H1 (cell line): ENCODE measurements at regions not wholly inside any gene's neighbourhood (a gene's known extent, or its start where the extent isn't known, plus 50 kb on each side); places are given as distances from the start of the nearest gene placed in this dataset.
A peak's percentile ranks its signal among the peaks of the same experiment; 100 is the strongest.

ENCODE experiments used
- CTCF ChIA-PET: fragments of 300-600 bp; sonication (Branson Sonifier 250); formaldehyde crosslinking; loops from one replicate; lab custom pipeline; 2021; ENCODE audit not compliant: partially characterized antibody; lab: Charles Lee
- POLR2A ChIA-PET: fragments of 300-600 bp; sonication (Branson Sonifier 250); formaldehyde crosslinking; loops from one replicate; lab custom pipeline; 2021; ENCODE audit warnings: inconsistent platforms; ENCODE audit not compliant: partially characterized antibody; lab: Charles Lee
- DNase-seq, 2 experiments: peaks; one replicate each; pipeline versions ENCODE4 v3.0.0 to v3.0.0-alpha.2; 2010 to 2022; ENCODE audit warnings: low spot score in 2 of 2, low read depth in 1 of 2, mixed read lengths in 1 of 2
- FAIRE-seq: peaks from 2 replicates; lab custom pipeline; 2011; peaks lifted over from hg19 to GRCh38; lab: Jason Lieb, UNC
- H2AFZ ChIP-seq: 2 replicates; pipeline ENCODE4 v1.8.1; 2012; ENCODE audit warnings: low read length, inconsistent platforms
- H2AK5ac ChIP-seq: 2 replicates; pipeline ENCODE4 v1.6.1; 2013; ENCODE audit warnings: low read depth, low read length
- H2BK120ac ChIP-seq: replicated peaks from 2 replicates; pipeline ENCODE3; 2013; ENCODE audit warnings: low read depth, low read length, inconsistent platforms
- H2BK12ac ChIP-seq: 2 replicates; pipeline ENCODE4 v1.6.1; 2013; ENCODE audit warnings: low read depth, low read length
- H2BK15ac ChIP-seq: 2 replicates; pipeline ENCODE4 v1.6.1; 2013; ENCODE audit warnings: low read length
- H2BK20ac ChIP-seq: 2 replicates; pipeline ENCODE4 v1.6.1; 2013; ENCODE audit warnings: low read length
- H2BK5ac ChIP-seq: 2 replicates; pipeline ENCODE4 v1.6.1; 2013; ENCODE audit warnings: low read depth, low read length
- H3K14ac ChIP-seq: 2 replicates; pipeline ENCODE4 v1.6.1; 2013; ENCODE audit warnings: inconsistent platforms; ENCODE audit not compliant: insufficient read length
- H3K18ac ChIP-seq: 2 replicates; pipeline ENCODE4 v1.6.1; 2013; ENCODE audit warnings: low read length; ENCODE audit errors: extremely low read depth
- H3K23ac ChIP-seq: 2 replicates; pipeline ENCODE4 v1.6.1; 2013; ENCODE audit warnings: inconsistent platforms; ENCODE audit not compliant: insufficient read length
- H3K23me2 ChIP-seq: 2 replicates; pipeline ENCODE4 v1.6.1; 2013; ENCODE audit warnings: low read depth, low read length
- H3K27ac ChIP-seq: 2 replicates; pipeline ENCODE4 v1.6.1; 2011; ENCODE audit warnings: low read depth, low read length, inconsistent platforms
- H3K27me3 ChIP-seq, 4 experiments: replicated peaks in 1 of 4; 1 replicate in 1 of 4; 2 replicates in 3 of 4; pipeline versions ENCODE4 v1.6.1 to v1.8.1; 2011 to 2013; ENCODE audit warnings: low read length in 3 of 4, mild to moderate bottlenecking in 3 of 4, inconsistent platforms in 2 of 4, mixed read lengths in 2 of 4, moderate library complexity in 1 of 4; ENCODE audit not compliant: control insufficient read depth in 3 of 4, insufficient read depth in 3 of 4; ENCODE audit errors: extremely low read depth in 1 of 4
- H3K36me3 ChIP-seq, 4 experiments: 2 replicates each; pipeline versions ENCODE4 v1.6.1 to v1.8.1; 2011 to 2013; ENCODE audit warnings: mild to moderate bottlenecking in 4 of 4, low read length in 3 of 4, moderate library complexity in 2 of 4, control low read depth in 1 of 4, inconsistent platforms in 1 of 4; ENCODE audit not compliant: insufficient read depth in 4 of 4, control insufficient read depth in 2 of 4
- H3K4ac ChIP-seq: replicated peaks from 2 replicates; pipeline ENCODE3; 2013; ENCODE audit warnings: low read length, low read depth, mixed read lengths, inconsistent platforms; ENCODE audit not compliant: insufficient read length
- H3K4me1 ChIP-seq, 4 experiments: replicated peaks in 1 of 4; 1 replicate in 1 of 4; 2 replicates in 3 of 4; pipeline versions ENCODE4 v1.6.1 to v1.8.1; 2011 to 2013; ENCODE audit warnings: low read length in 3 of 4, inconsistent platforms in 2 of 4, mixed read lengths in 1 of 4; ENCODE audit not compliant: insufficient read depth in 4 of 4, control insufficient read depth in 3 of 4
- H3K4me2 ChIP-seq, 2 experiments: 2 replicates each; pipeline versions ENCODE4 v1.6.1 to v1.8.1; 2011 to 2013; ENCODE audit warnings: low read depth in 2 of 2, low read length in 2 of 2, control low read depth in 1 of 2, inconsistent platforms in 1 of 2, mild to moderate bottlenecking in 1 of 2; ENCODE audit not compliant: insufficient read depth in 1 of 2
- H3K4me3 ChIP-seq, 4 experiments: fragments of 200-600, 300-600 bp in 1 of 4; sonication (generic), shearing (Covaris generic), sonication (Bioruptor Twin) in 1 of 4; 2 replicates each; pipeline versions ENCODE4 v1.5.1 to v1.8.1; 2011 to 2016; ENCODE audit warnings: low read length in 4 of 4, low read depth in 3 of 4, control low read depth in 2 of 4, inconsistent platforms in 2 of 4, mild to moderate bottlenecking in 2 of 4, mixed read lengths in 1 of 4, moderate library complexity in 1 of 4; ENCODE audit not compliant: insufficient read depth in 2 of 4; ENCODE audit errors: extremely low read depth in 1 of 4
- H3K56ac ChIP-seq: replicated peaks from 2 replicates; pipeline ENCODE3; 2013; ENCODE audit warnings: low read depth, mild to moderate bottlenecking, mixed read lengths, low read length, inconsistent platforms; ENCODE audit not compliant: insufficient read length
- H3K79me1 ChIP-seq: 2 replicates; pipeline ENCODE4 v1.6.1; 2013; ENCODE audit warnings: low read depth, low read length, control low read depth
- H3K79me2 ChIP-seq, 2 experiments: 2 replicates each; pipeline versions ENCODE4 v1.6.1 to v1.8.1; 2012 to 2013; ENCODE audit warnings: low read length in 2 of 2, mild to moderate bottlenecking in 2 of 2, inconsistent platforms in 1 of 2; ENCODE audit not compliant: insufficient read depth in 2 of 2, control insufficient read depth in 1 of 2
- H3K9ac ChIP-seq, 4 experiments: replicated peaks in 1 of 4; 1 replicate in 1 of 4; 2 replicates in 3 of 4; pipeline versions ENCODE4 v1.6.1 to v1.8.1; 2011 to 2013; ENCODE audit warnings: low read depth in 3 of 4, low read length in 3 of 4, control low read depth in 2 of 4, mild to moderate bottlenecking in 2 of 4, moderate library complexity in 2 of 4, inconsistent platforms in 1 of 4; ENCODE audit errors: extremely low read depth in 1 of 4
- H3K9me3 ChIP-seq, 2 experiments: 2 replicates each; pipeline versions ENCODE4 v1.6.1 to v1.8.1; 2012 to 2013; ENCODE audit warnings: mild to moderate bottlenecking in 2 of 2, moderate library complexity in 2 of 2, control low read depth in 1 of 2, inconsistent platforms in 1 of 2, low read depth in 1 of 2, low read length in 1 of 2, mixed read lengths in 1 of 2; ENCODE audit not compliant: insufficient read depth in 2 of 2
- H4K20me1 ChIP-seq, 2 experiments: replicated peaks in 1 of 2; 2 replicates each; pipeline versions ENCODE3 to v1.8.1; 2011 to 2013; ENCODE audit warnings: inconsistent platforms in 2 of 2, low read length in 2 of 2, mild to moderate bottlenecking in 1 of 2; ENCODE audit not compliant: insufficient read depth in 2 of 2, control insufficient read depth in 1 of 2
- H4K5ac ChIP-seq: 2 replicates; pipeline ENCODE4 v1.6.1; 2013; ENCODE audit warnings: low read length, low read depth, mixed read lengths, inconsistent platforms; ENCODE audit not compliant: insufficient read length
- H4K8ac ChIP-seq: 2 replicates; pipeline ENCODE4 v1.8.0; 2013; ENCODE audit warnings: mild to moderate bottlenecking, moderate library complexity, low read length, inconsistent platforms; ENCODE audit not compliant: insufficient read depth; ENCODE audit errors: extremely low read depth
- H4K91ac ChIP-seq: replicated peaks from 2 replicates; pipeline ENCODE3; 2013; ENCODE audit warnings: low read length, mixed read lengths, inconsistent platforms; ENCODE audit not compliant: insufficient read length
- POLR2AphosphoS5 ChIP-seq: IDR thresholded peaks from 2 replicates; pipeline ENCODE4 v1.6.1; 2011; ENCODE audit warnings: low read depth, low read length
- SIN3A ChIP-seq, 2 experiments: IDR thresholded peaks in 1 of 2; conservative IDR thresholded peaks in 1 of 2; 2 replicates each; pipeline ENCODE4 v1.6.1; 2011 to 2012; ENCODE audit warnings: low read length in 2 of 2, improper control_type of control experiment in 1 of 2, low read depth in 1 of 2, mild to moderate bottlenecking in 1 of 2
- ZNF274 ChIP-seq: IDR thresholded peaks from 2 replicates; pipeline ENCODE4 v1.7.0; 2012; ENCODE audit warnings: low read length, borderline replicate concordance; ENCODE audit errors: extremely low read depth
- WGBS, 2 experiments: shearing (Covaris generic) in 1 of 2; methylation state at CpG; one replicate each; pipeline versions ENCODE4 v1.1.6 to v1.1.7; 2013 to 2015; ENCODE audit warnings: low lambda C conversion rate in 2 of 2, mixed read lengths in 2 of 2, inconsistent platforms in 1 of 2, low coverage in 1 of 2, missing lambda C conversion rate in 1 of 2; ENCODE audit not compliant: insufficient replicate concordance in 2 of 2, insufficient coverage in 1 of 2, insufficient read length in 1 of 2; ENCODE audit errors: extremely low coverage in 1 of 2, missing lambda C conversion rate in 1 of 2; 5-methylcytosine and 5-hydroxymethylcytosine counted together
- TF ChIP-seq, protein P1 (sequence below): IDR thresholded peaks from 2 replicates; pipeline ENCODE4 v1.6.1; 2011; ENCODE audit warnings: low read depth, mild to moderate bottlenecking, low read length; ENCODE audit not compliant: insufficient read depth
- TF ChIP-seq, protein P2 (sequence below), 3 experiments: IDR thresholded peaks; 1 replicate in 2 of 3; 2 replicates in 1 of 3; pipeline versions ENCODE4 v1.5.1 to v1.6.1; 2011; ENCODE audit warnings: low read length in 3 of 3, mild to moderate bottlenecking in 3 of 3, inconsistent platforms in 2 of 3, low read depth in 1 of 3, moderate library complexity in 1 of 3; ENCODE audit not compliant: insufficient read depth in 1 of 3; ENCODE audit errors: control extremely low read depth in 1 of 3

DNA sequence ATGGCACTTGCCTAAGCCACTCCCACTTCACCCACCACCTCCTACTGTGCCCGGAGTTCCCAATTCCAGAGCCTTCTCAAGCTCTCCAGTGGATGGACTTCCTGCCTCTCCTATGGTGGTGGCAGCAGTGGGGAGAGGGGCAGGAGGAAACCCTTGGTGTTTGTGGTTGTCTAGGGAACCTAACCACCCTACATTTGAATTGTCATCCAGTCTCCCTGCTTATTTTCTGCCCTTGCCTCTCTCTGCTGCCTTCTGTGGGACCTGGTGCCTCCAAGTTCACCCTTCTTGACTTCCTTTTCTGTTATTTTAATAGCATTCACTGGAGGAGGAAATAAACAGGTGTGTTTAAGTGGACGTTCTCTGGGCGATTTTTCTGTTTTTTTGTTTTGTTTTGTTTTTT lies 50.0 kb upstream of the HPCAL1 start:
- Histone ChIP-seq H3K56ac (no peak overlapping the region), H2BK120ac (no peak overlapping the region), H2AFZ (no peak overlapping the region), H3K18ac (no peak overlapping the region), H4K8ac (no peak overlapping the region), H4K91ac (no peak overlapping the region), H3K79me2 (no peaks in the 10 kb centered on the region), H3K4me2 (no peak overlapping the region), H3K9ac (no peak overlapping the region), H4K5ac (no peak overlapping the region), H3K79me1 (no peaks in the 10 kb centered on the region), H3K27ac (no peak overlapping the region), H3K4ac (no peak overlapping the region), H3K23me2 (no peaks in the 10 kb centered on the region; the same call in 1 of the 2 replicates), H4K20me1 (no peaks in the 10 kb centered on the region), H3K9me3 (no peaks in the 10 kb centered on the region), H2AK5ac (no peak overlapping the region), H3K14ac (no peak overlapping the region), H3K36me3 (no peaks in the 10 kb centered on the region), H3K23ac (no peak overlapping the region), H2BK5ac (no peak overlapping the region), H2BK15ac (no peak overlapping the region), H2BK20ac (no peak overlapping the region), H3K27me3 (no peaks in the 10 kb centered on the region), H2BK12ac (no peak overlapping the region), H3K4me3 (no peak overlapping the region), H3K4me1 (no peaks in the 10 kb centered on the region)
- ChIA-PET CTCF (interaction anchor here (1.0 to 3.6 kb wide), 7 partner anchors 10 to 182 kb away, joined by 3 to 22 read pairs (median 7); no protein-coding TSS in a partner anchor), POLR2A (no interaction called here)
- TF ChIP-seq, protein P1, sequence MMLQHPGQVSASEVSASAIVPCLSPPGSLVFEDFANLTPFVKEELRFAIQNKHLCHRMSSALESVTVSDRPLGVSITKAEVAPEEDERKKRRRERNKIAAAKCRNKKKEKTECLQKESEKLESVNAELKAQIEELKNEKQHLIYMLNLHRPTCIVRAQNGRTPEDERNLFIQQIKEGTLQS: no peak
- TF ChIP-seq ZNF274: no peak
- TF ChIP-seq, protein P2, sequence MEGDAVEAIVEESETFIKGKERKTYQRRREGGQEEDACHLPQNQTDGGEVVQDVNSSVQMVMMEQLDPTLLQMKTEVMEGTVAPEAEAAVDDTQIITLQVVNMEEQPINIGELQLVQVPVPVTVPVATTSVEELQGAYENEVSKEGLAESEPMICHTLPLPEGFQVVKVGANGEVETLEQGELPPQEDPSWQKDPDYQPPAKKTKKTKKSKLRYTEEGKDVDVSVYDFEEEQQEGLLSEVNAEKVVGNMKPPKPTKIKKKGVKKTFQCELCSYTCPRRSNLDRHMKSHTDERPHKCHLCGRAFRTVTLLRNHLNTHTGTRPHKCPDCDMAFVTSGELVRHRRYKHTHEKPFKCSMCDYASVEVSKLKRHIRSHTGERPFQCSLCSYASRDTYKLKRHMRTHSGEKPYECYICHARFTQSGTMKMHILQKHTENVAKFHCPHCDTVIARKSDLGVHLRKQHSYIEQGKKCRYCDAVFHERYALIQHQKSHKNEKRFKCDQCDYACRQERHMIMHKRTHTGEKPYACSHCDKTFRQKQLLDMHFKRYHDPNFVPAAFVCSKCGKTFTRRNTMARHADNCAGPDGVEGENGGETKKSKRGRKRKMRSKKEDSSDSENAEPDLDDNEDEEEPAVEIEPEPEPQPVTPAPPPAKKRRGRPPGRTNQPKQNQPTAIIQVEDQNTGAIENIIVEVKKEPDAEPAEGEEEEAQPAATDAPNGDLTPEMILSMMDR (IDR thresholded peaks at IDR 0.05; ENCODE audit: control extremely low read depth in 1 of 3, insufficient read depth in 1 of 3, low read depth in 1 of 3, low read length in 3 of 3): peak in 1 of 3 experiments; percentile 5; a peak in 1 of 4 replicates
- no peak for TF ChIP-seq POLR2AphosphoS5
- no peak for TF ChIP-seq SIN3A (conservative IDR thresholded peaks at IDR 0.05 in 1 of 2, IDR thresholded peaks at IDR 0.05 in 1 of 2; ENCODE audit: low read depth in 1 of 2, low read length in 2 of 2)
- WGBS, 2 experiments: 84% methylated on average over 3 of the region's 3 CpGs; no CpG with 5 or more reads in 1 of the 2 experiments
- FAIRE-seq (no peak), DNase-seq (no peak)
